Natural killer cell treated with Interleukin-12 subunit alpha and Interleukin-12 subunit beta and Interleukin-15 and Interleukin-18, amount 100 ng/mL, for 72 hours (primary cell): ENCODE measurements at regions not wholly inside any gene's neighbourhood (a gene's known extent, or its start where the extent isn't known, plus 50 kb on each side); places are given as distances from the start of the nearest gene placed in this dataset.
"Not testable (repeated sequence)": the region's sequence is repeated elsewhere in the genome, so short reads cannot be mapped to it uniquely, and the experiment has no call there.

Experiments used
- ATAC-seq, 2 donors: fragments of 150-1000 bp; cut with Tn5 transposase in 1 of 2; sonication (Bioruptor Pico), chemical (Tn5 transposase) in 1 of 2; 2 replicates each; pipeline ENCODE4 v1.10.0; 2021
- DNase-seq: peaks from one replicate; pipeline ENCODE4 v3.0.0; 2022; ENCODE audit warnings: low spot score
- H3K27ac Mint-ChIP-seq, 2 donors: 1 replicate in 1 of 2; 2 replicates in 1 of 2; pipeline ENCODE4 v1.8.0; 2022; ENCODE audit warnings: mixed read lengths in 2 of 2, mild to moderate bottlenecking in 1 of 2, moderate library complexity in 1 of 2
- H3K27me3 Mint-ChIP-seq, 2 donors: 1 replicate in 1 of 2; 2 replicates in 1 of 2; pipeline ENCODE4 v1.8.0; 2022; ENCODE audit warnings: mixed read lengths in 2 of 2
- H3K36me3 Mint-ChIP-seq: one replicate; pipeline ENCODE4 v1.8.0; 2022; ENCODE audit warnings: mixed read lengths
- H3K4me1 Mint-ChIP-seq, 2 donors: 1 replicate in 1 of 2; 2 replicates in 1 of 2; pipeline ENCODE4 v1.8.0; 2022; ENCODE audit warnings: low read depth in 2 of 2, mixed read lengths in 2 of 2, mild to moderate bottlenecking in 1 of 2
- H3K4me3 Mint-ChIP-seq: one replicate; pipeline ENCODE4 v1.8.0; 2022; ENCODE audit warnings: mixed read lengths
- H3K9me3 Mint-ChIP-seq: 2 replicates; pipeline ENCODE4 v1.8.0; 2022; ENCODE audit warnings: mixed read lengths

- Mint-ChIP-seq H3K27ac (peak overlapping the region; percentile 33 to 48), H3K4me1 (peaks cover 0 to 10% of the 10 kb centered on the region in 2 donors), H3K36me3 (no peaks in the 10 kb centered on the region), H3K4me3 (no peak overlapping the region), H3K9me3 (peaks cover 8% of the 10 kb centered on the region), H3K27me3 (peaks cover 0 to 3% of the 10 kb centered on the region in 2 donors)
- DNase-seq: no peak
- no peak for ATAC-seq
Measured at GRCh38 chr12:75862692-75863471, 168.7 kb downstream of the PHLDA1 start.

DNA sequence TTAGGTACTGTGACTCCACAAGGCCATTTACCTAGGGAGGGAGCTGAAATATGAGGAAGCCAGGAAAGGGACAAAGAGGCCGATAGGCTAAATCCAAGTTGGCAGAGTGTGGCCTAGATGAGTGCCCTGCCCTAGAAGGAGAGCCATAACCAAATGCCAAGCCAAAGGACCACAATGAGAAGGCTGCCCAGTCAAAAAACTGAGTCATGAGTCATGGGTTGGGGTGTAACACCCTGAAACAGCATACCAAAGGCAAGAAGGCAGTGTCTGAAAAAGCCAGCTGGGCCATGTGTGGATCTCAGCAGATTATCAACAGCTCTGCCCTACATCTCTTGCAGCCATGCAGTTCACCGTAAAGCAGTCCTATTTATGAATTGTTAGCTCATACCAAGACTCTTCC is 171.7 kb downstream of the PHLDA1 start:
- peaks cover 5% of the 10 kb centered on the region in 2 donors for H3K27me3 Mint-ChIP-seq
- H3K4me1 Mint-ChIP-seq: peaks cover 0 to 3% of the 10 kb centered on the region in 2 donors
- no peak for DNase-seq
- H3K4me3 Mint-ChIP-seq: no peak overlapping the region
- no peaks in the 10 kb centered on the region for H3K36me3 Mint-ChIP-seq
- no peaks in the 10 kb centered on the region for H3K9me3 Mint-ChIP-seq
- no peak for ATAC-seq
- H3K27ac Mint-ChIP-seq: peak overlapping the region in 1 of 2 donors; percentile 55

DNA sequence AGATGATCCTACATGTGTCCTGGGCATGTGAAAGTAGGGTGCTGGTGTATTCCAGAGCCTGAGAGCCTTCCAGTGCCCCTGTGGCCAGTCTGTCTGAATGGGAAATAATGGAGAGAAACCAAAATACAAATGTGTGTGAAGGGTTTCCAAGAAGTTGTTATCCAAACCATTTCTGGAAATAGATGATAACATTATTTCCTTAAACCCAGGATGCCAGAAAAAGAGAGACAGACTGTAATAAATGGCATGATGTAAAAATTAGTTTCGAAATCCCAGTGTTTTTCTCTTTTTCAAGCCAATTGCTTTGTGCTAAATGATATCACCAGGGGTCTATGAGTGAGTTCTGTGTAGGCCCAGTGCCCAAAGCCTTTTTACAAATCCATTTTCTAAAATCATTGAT is 175.3 kb downstream of the PHLDA1 start:
- no peak overlapping the region for H3K27ac Mint-ChIP-seq
- H3K9me3 Mint-ChIP-seq: no peaks in the 10 kb centered on the region
- H3K4me3 Mint-ChIP-seq: no peak overlapping the region
- ATAC-seq (no peak), DNase-seq (no peak)
- peaks cover 11 to 17% of the 10 kb centered on the region in 2 donors for H3K27me3 Mint-ChIP-seq
- no peaks in the 10 kb centered on the region for H3K36me3 Mint-ChIP-seq
- H3K4me1 Mint-ChIP-seq: peaks cover 0 to 3% of the 10 kb centered on the region in 2 donors

- Mint-ChIP-seq H3K4me3 (no peak overlapping the region), H3K27me3 (peaks cover 16 to 18% of the 10 kb centered on the region in 2 donors), H3K9me3 (no peaks in the 10 kb centered on the region), H3K27ac (no peak overlapping the region), H3K4me1 (peaks cover 0 to 3% of the 10 kb centered on the region in 2 donors), H3K36me3 (no peaks in the 10 kb centered on the region)
- ATAC-seq: no peak
- DNase-seq: no peak
Measured at GRCh38 chr12:75855360-75855759, 176.2 kb downstream of the PHLDA1 start.

DNA sequence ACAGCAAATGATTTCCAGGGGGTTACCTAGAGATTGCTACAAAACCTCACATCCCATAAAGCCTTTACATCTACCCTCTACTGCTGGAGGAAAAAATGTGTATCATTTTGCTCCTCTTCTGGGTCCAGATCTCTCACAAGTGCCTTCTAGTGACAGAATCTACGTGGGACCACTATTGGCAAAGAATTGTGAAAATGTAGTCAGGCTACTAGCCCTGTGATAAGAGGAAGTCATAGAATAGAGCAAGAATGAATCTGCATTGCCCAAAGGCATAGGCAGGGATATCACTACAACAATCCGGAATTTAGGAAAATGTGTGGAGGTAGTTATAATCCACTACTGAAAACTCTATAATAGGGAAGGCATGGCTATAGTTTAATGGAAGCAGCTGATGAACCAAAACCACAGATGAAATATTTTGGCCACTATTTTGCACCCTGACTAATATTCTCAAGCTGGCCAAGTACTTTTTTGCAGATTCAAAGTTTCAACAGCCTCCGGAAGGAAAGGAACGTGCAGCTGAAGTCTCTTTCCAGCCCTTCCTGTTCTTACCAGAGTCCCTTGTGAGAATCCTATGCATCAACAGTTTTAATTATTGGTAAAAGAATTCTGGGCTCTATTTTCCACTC is 176.8 kb downstream of the PHLDA1 start:
- ATAC-seq (no peak), DNase-seq (no peak)
- no peaks in the 10 kb centered on the region for H3K9me3 Mint-ChIP-seq
- peaks cover 0 to 3% of the 10 kb centered on the region in 2 donors for H3K4me1 Mint-ChIP-seq
- no peak overlapping the region for H3K4me3 Mint-ChIP-seq
- H3K36me3 Mint-ChIP-seq: no peaks in the 10 kb centered on the region
- H3K27ac Mint-ChIP-seq: no peak overlapping the region
- peaks cover 16 to 18% of the 10 kb centered on the region in 2 donors for H3K27me3 Mint-ChIP-seq

GRCh38 chr12:75854137-75854536 is 177.4 kb downstream of the PHLDA1 start:
- not testable (repeated sequence) for H3K4me3 Mint-ChIP-seq, H3K27ac Mint-ChIP-seq, H3K9me3 Mint-ChIP-seq

DNA sequence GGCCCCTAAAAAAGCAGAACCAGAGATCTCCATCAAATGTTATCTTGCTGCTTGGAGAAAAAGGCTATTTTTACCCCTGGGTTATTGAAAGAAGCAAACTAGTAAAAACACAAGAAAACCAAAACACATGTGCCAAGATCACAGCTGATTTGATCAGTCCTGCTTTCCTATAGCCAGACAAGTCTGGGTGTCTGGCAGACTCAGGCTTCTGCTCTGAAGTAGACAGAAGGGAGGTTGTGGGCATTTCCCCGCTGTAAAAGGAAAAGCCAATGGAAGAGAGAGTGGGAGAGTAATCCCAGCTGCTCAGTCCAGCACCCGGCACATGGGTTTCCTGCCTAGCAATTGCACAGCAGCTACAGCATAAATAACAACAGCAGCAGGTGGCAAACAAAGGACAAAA is 177.9 kb downstream of the PHLDA1 start:
- Mint-ChIP-seq H3K27me3 (peaks cover 13 to 18% of the 10 kb centered on the region in 2 donors), H3K27ac (no peak overlapping the region), H3K36me3 (no peaks in the 10 kb centered on the region), H3K4me1 (no peaks in the 10 kb centered on the region), H3K9me3 (no peaks in the 10 kb centered on the region), H3K4me3 (no peak overlapping the region)
- DNase-seq (no peak), ATAC-seq (no peak)

More at GRCh38 chr12:75854137-75854536, 177.4 kb downstream of the PHLDA1 start:
- not testable (repeated sequence) for H3K4me1 Mint-ChIP-seq, ATAC-seq, DNase-seq, H3K36me3 Mint-ChIP-seq
- H3K27me3 Mint-ChIP-seq: peaks cover 13 to 18% of the 10 kb centered on the region in 2 donors

DNA sequence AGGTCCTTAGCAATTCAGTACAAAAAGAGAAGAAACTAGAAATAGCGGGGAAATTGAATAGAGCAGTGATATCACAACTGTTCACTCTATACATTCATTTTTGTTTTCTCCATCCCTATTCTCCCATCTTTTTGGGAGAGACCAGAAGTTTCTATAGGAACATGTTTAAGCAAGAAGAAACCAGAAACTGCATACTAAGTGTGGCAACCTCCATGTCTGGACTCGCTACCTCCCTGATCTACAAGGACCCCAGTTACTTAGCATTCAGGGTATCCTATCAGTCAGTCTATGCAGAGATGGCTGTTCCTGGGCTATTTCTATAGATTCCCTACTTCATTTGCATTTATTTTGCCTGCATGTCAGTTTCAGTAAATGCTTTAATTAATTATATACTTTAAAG is 178.6 kb downstream of the PHLDA1 start:
- Mint-ChIP-seq H3K36me3 (no peaks in the 10 kb centered on the region), H3K27ac (no peak overlapping the region), H3K4me1 (no peaks in the 10 kb centered on the region), H3K4me3 (no peak overlapping the region), H3K9me3 (no peaks in the 10 kb centered on the region), H3K27me3 (peaks cover 13 to 18% of the 10 kb centered on the region in 2 donors)
- no peak for ATAC-seq
- no peak for DNase-seq

DNA sequence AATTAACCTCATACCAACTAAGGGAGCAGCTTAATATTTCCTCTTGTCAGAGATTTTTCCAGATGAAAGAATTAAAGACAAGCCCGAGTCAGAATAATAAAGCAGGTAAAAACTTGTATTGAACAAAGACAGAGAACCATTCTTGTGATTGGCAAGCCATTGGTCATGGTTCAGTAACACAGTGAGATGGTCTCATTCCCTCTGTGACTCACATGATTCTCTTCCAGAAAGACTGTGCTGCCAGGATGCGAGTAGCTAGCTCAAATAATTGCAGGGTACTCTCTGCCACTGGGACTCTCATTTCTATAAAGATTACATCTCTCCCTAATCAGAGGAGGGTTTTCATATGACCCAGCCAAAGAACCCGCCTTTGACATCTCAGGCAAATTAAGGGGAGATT is 179.4 kb downstream of the PHLDA1 start:
- Mint-ChIP-seq H3K4me3 (no peak overlapping the region), H3K27ac (no peak overlapping the region), H3K27me3 (peaks cover 13 to 18% of the 10 kb centered on the region in 2 donors), H3K9me3 (no peaks in the 10 kb centered on the region), H3K4me1 (no peaks in the 10 kb centered on the region), H3K36me3 (no peaks in the 10 kb centered on the region)
- DNase-seq (no peak), ATAC-seq (no peak)

DNA sequence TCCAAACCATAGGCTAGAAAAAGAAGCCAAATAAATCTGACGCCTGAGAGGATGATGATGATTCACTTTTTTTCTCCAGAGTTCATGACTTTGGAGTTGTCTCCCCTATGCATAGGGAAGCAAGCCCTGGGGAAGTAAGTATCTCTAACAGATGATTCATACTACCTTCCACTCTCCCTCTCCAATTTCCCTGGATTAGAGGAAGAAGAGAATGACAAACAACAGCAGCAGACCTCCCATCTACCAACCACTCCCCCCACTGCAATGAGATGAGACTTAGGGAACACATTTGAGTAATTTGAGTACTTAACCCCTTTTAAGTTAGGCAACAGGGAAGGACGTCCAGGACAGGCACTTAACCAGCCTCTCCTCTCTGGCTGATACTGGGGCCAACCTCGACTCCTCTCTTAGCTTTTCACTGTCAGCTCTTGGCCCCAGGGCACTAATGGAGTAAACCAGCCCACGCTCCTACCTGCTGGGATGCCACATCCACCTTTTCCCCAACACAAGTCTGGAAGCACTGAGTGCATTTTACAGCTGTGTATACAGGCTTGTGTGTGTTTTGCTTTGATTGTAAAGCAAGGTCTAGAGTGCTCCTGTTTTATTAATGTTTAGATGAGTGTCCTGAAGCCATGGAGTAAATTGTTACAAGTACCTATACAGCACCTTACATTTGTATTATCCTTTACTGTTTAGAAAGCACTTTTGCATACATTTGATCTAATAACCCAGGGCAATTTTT is 180.7 kb downstream of the PHLDA1 start:
- H3K27me3 Mint-ChIP-seq: peaks cover 16 to 18% of the 10 kb centered on the region in 2 donors
- H3K36me3 Mint-ChIP-seq: peaks cover 9% of the 10 kb centered on the region
- ATAC-seq (no peak), DNase-seq (no peak)
- peaks cover 6% of the 10 kb centered on the region for H3K9me3 Mint-ChIP-seq
- H3K4me1 Mint-ChIP-seq: no peaks in the 10 kb centered on the region
- no peak overlapping the region for H3K4me3 Mint-ChIP-seq
- peak overlapping the region in 1 of 2 donors; percentile 1 for H3K27ac Mint-ChIP-seq

GRCh38 chr12:75848961-75849360 is 182.6 kb downstream of the PHLDA1 start:
- DNase-seq (no peak), ATAC-seq (no peak)
- no peak overlapping the region for H3K4me3 Mint-ChIP-seq
- H3K27ac Mint-ChIP-seq: no peak overlapping the region
- H3K4me1 Mint-ChIP-seq: no peaks in the 10 kb centered on the region
- H3K36me3 Mint-ChIP-seq: peaks cover 10% of the 10 kb centered on the region
- peaks cover 8 to 9% of the 10 kb centered on the region in 2 donors for H3K27me3 Mint-ChIP-seq
- H3K9me3 Mint-ChIP-seq: peaks cover 7% of the 10 kb centered on the region

GRCh38 chr12:75848431-75848925 is 183.1 kb downstream of the PHLDA1 start:
- ATAC-seq (no peak), DNase-seq (no peak)
- no peak overlapping the region for H3K4me3 Mint-ChIP-seq
- H3K4me1 Mint-ChIP-seq: no peaks in the 10 kb centered on the region
- peaks cover 9% of the 10 kb centered on the region for H3K9me3 Mint-ChIP-seq
- H3K27me3 Mint-ChIP-seq: peaks cover 11 to 12% of the 10 kb centered on the region in 2 donors
- H3K27ac Mint-ChIP-seq: no peak overlapping the region
- H3K36me3 Mint-ChIP-seq: peaks cover 10% of the 10 kb centered on the region

GRCh38 chr12:75846102-75846501 is 185.5 kb downstream of the PHLDA1 start:
- H3K4me3 Mint-ChIP-seq: no peak overlapping the region
- ATAC-seq (no peak), DNase-seq (no peak)
- H3K9me3 Mint-ChIP-seq: peaks cover 11% of the 10 kb centered on the region
- no peaks in the 10 kb centered on the region for H3K4me1 Mint-ChIP-seq
- peaks cover 8 to 19% of the 10 kb centered on the region in 2 donors for H3K27me3 Mint-ChIP-seq
- H3K27ac Mint-ChIP-seq: no peak overlapping the region
- H3K36me3 Mint-ChIP-seq: peaks cover 10% of the 10 kb centered on the region

- Mint-ChIP-seq H3K4me1 (no peaks in the 10 kb centered on the region), H3K9me3 (peaks cover 11% of the 10 kb centered on the region), H3K27me3 (peaks cover 8 to 15% of the 10 kb centered on the region in 2 donors), H3K36me3 (peaks cover 10% of the 10 kb centered on the region), H3K4me3 (no peak overlapping the region), H3K27ac (no peak overlapping the region)
- no peak for DNase-seq
- ATAC-seq: no peak
Measured at GRCh38 chr12:75844985-75845384, 186.6 kb downstream of the PHLDA1 start.
